Endothelial cell (in vitro differentiated cells): ENCODE measurements at regions not wholly inside any gene's neighbourhood (a gene's known extent, or its start where the extent isn't known, plus 50 kb on each side); places are given as distances from the start of the nearest gene placed in this dataset.

Experiments used
- DNase-seq: peaks from one replicate; pipeline ENCODE4 v3.0.0; 2021; ENCODE audit warnings: low spot score
- H3K27ac Mint-ChIP-seq: one replicate; pipeline ENCODE4 v1.8.0; 2021; ENCODE audit warnings: mixed read lengths, inconsistent platforms; ENCODE audit not compliant: unreplicated experiment
- H3K27me3 Mint-ChIP-seq: one replicate; pipeline ENCODE4 v1.8.0; 2021; ENCODE audit warnings: mild to moderate bottlenecking, moderate library complexity, mixed read lengths, inconsistent platforms; ENCODE audit not compliant: unreplicated experiment
- H3K36me3 Mint-ChIP-seq: one replicate; pipeline ENCODE4 v1.8.0; 2021; ENCODE audit warnings: mild to moderate bottlenecking, low read depth, mixed read lengths, inconsistent platforms; ENCODE audit not compliant: unreplicated experiment
- H3K4me1 Mint-ChIP-seq: one replicate; pipeline ENCODE4 v1.8.0; 2021; ENCODE audit warnings: mild to moderate bottlenecking, mixed read lengths, inconsistent platforms; ENCODE audit not compliant: unreplicated experiment
- H3K4me3 Mint-ChIP-seq: one replicate; pipeline ENCODE4 v1.8.0; 2021; ENCODE audit warnings: mild to moderate bottlenecking, mixed read lengths, inconsistent platforms; ENCODE audit not compliant: unreplicated experiment
- H3K9me3 Mint-ChIP-seq: one replicate; pipeline ENCODE4 v1.8.0; 2021; ENCODE audit warnings: mixed read lengths, inconsistent platforms; ENCODE audit not compliant: unreplicated experiment
- CTCF ChIP-seq: fragments of 200-600 bp; sonication (generic); IDR thresholded peaks from one replicate; pipeline ENCODE4 v1.5.0; 2021; ENCODE audit warnings: antibody characterized with exemption; ENCODE audit not compliant: unreplicated experiment

- no peaks in the 10 kb centered on the region for H3K36me3 Mint-ChIP-seq
- H3K4me1 Mint-ChIP-seq = peaks cover 2% of the 10 kb centered on the region
- DNase-seq = no peak
- H3K27me3 Mint-ChIP-seq = no peaks in the 10 kb centered on the region
- no peaks in the 10 kb centered on the region for H3K9me3 Mint-ChIP-seq
- H3K27ac Mint-ChIP-seq = no peak overlapping the region
- TF ChIP-seq CTCF = no peak
- H3K4me3 Mint-ChIP-seq = no peak overlapping the region
These were observed 253.4 kb upstream of the LRIG3 start for GRCh38 chr12:59173695-59174094.

DNA sequence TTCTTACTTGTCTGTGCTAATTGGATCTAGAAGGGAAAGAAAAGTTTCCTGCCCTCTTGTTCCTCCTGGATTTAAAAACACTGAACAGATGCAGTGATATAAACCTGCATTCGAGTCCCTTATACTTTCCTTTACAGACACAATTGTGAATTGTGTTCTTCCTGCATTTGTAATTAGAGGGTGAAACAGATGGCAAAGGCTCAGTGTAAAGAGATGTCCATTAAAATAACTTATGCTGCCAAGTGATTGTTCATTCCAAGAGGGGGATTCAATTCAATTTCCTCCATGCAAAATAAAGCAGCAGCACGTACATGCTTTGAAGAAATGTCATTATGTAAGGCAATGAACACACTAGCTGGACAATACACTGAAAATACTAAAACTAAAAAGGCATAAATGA lies 248.3 kb upstream of the LRIG3 start:
- Mint-ChIP-seq H3K4me3 (no peak overlapping the region), H3K36me3 (no peaks in the 10 kb centered on the region), H3K27me3 (no peaks in the 10 kb centered on the region), H3K27ac (no peak overlapping the region), H3K4me1 (peaks cover 20% of the 10 kb centered on the region), H3K9me3 (no peaks in the 10 kb centered on the region)
- DNase-seq = no peak
- no peak for TF ChIP-seq CTCF

DNA sequence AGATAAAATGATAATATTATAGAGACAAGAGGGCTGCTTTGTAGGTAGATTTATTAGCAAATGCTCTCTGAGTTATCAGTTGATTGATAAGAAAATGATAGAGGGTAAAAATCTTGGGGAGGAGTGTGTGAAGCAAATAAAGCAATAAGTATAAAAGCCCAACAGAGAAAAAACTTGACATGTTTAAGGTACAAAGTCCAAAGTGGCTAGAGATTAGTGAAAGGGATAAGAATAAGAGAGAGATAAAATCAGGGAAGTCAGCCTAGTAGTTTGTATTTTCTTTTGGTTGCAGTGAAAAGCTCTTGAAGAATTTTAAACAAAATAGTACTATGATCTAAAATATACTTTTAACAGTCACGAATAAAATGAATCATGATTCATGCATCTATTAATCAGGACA lies 246.2 kb upstream of the LRIG3 start:
- Mint-ChIP-seq H3K36me3 (no peaks in the 10 kb centered on the region), H3K27me3 (no peaks in the 10 kb centered on the region), H3K9me3 (no peaks in the 10 kb centered on the region), H3K4me1 (peaks cover 20% of the 10 kb centered on the region), H3K27ac (no peak overlapping the region), H3K4me3 (no peak overlapping the region)
- no peak for DNase-seq
- TF ChIP-seq CTCF = no peak

GRCh38 chr12:59164991-59165718 lies 244.9 kb upstream of the LRIG3 start:
- DNase-seq = no peak
- TF ChIP-seq CTCF = peak; percentile 76
- Mint-ChIP-seq H3K27me3 (no peaks in the 10 kb centered on the region), H3K27ac (no peak overlapping the region), H3K4me3 (no peak overlapping the region), H3K9me3 (no peaks in the 10 kb centered on the region), H3K36me3 (no peaks in the 10 kb centered on the region), H3K4me1 (peaks cover 20% of the 10 kb centered on the region)

DNA sequence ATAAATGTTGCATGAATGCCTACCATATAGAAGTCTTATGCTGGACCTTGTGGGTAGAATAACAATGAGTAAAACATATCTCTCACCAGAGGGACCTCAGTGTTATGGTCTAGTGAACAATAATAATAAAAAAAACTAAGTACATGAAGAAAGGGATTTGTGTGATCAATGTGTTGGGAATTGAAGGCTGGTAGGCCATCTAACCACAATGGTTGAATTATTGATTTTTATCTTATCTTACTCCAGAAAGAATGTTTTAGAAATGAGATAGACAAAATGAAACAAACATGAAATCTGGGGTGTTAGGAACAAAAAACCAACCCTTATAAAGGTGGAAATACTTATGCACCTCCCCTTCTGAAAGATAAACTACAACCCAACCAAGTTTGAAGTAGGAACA lies 243.9 kb upstream of the LRIG3 start:
- H3K27ac Mint-ChIP-seq = no peak overlapping the region
- peaks cover 20% of the 10 kb centered on the region for H3K4me1 Mint-ChIP-seq
- H3K36me3 Mint-ChIP-seq = no peaks in the 10 kb centered on the region
- no peak for DNase-seq
- H3K27me3 Mint-ChIP-seq = no peaks in the 10 kb centered on the region
- H3K4me3 Mint-ChIP-seq = no peak overlapping the region
- no peak for TF ChIP-seq CTCF
- H3K9me3 Mint-ChIP-seq = no peaks in the 10 kb centered on the region
